WTC11 (cell line): ENCODE measurements at regions not wholly inside any gene's neighbourhood (a gene's known extent, or its start where the extent isn't known, plus 50 kb on each side); places are given as distances from the start of the nearest gene placed in this dataset.

Experiments used
- ATAC-seq: fragments of 200-7000 bp; cut with Tn5 transposase; 2 replicates; pipeline ENCODE4 v1.10.0; 2021; ENCODE audit warnings: mild to moderate bottlenecking, moderate library complexity
- CTCF ChIA-PET: fragments of 300-600 bp; sonication (Branson Sonifier 250); formaldehyde crosslinking; loops from one replicate; lab custom pipeline; 2021; ENCODE audit warnings: antibody characterized with exemption; lab: Charles Lee
- POLR2A ChIA-PET: fragments of 350-600 bp; sonication (Branson Sonifier 250); formaldehyde crosslinking; loops from one replicate; lab custom pipeline; 2021; ENCODE audit warnings: antibody characterized with exemption; lab: Charles Lee
- DNase-seq: peaks from one replicate; pipeline ENCODE4 v3.0.0; 2021; ENCODE audit warnings: low spot score
- H3K27ac Mint-ChIP-seq: 2 replicates; pipeline ENCODE4 v1.8.0; 2021; ENCODE audit warnings: mixed read lengths
- H3K27me3 Mint-ChIP-seq: 2 replicates; pipeline ENCODE4 v1.8.0; 2021; ENCODE audit warnings: low read depth, mild to moderate bottlenecking, moderate library complexity, mixed read lengths
- H3K36me3 Mint-ChIP-seq: 2 replicates; pipeline ENCODE4 v1.8.0; 2021; ENCODE audit warnings: mixed read lengths
- H3K4me1 Mint-ChIP-seq: 2 replicates; pipeline ENCODE4 v1.8.0; 2022; ENCODE audit warnings: mixed read lengths
- H3K4me3 Mint-ChIP-seq: 2 replicates; pipeline ENCODE4 v1.8.0; 2021; ENCODE audit warnings: mild to moderate bottlenecking, moderate library complexity, mixed read lengths
- H3K9me3 Mint-ChIP-seq: 2 replicates; pipeline ENCODE4 v1.8.0; 2021; ENCODE audit warnings: mixed read lengths
- GRHL2 ChIP-seq: fragments of 250-450 bp; sonication (Bioruptor Pico); IDR thresholded peaks from 2 replicates; pipeline ENCODE4 v1.8.0; 2022; ENCODE audit warnings: mild to moderate bottlenecking, moderate library complexity; ENCODE audit not compliant: insufficient replicate concordance, severe bottlenecking
- HMGA2 ChIP-seq: fragments of 250-450 bp; sonication (Bioruptor Pico); IDR thresholded peaks from 2 replicates; pipeline ENCODE4 v1.4.0; 2021; ENCODE audit warnings: mild to moderate bottlenecking, moderate library complexity
- IRF2 ChIP-seq: sonication (generic); formaldehyde crosslinking; IDR thresholded peaks from 2 replicates; pipeline ENCODE4 v1.8.0; 2022; ENCODE audit warnings: low read depth, missing genetic modification reagents, borderline replicate concordance
- JAZF1 ChIP-seq: fragments of 250-450 bp; sonication (Bioruptor Pico); IDR thresholded peaks from 2 replicates; pipeline ENCODE4 v1.9.0; 2021; ENCODE audit warnings: moderate library complexity, mild to moderate bottlenecking, inconsistent platforms
- MYBL2 ChIP-seq: sonication (generic); formaldehyde crosslinking; IDR thresholded peaks from 2 replicates; pipeline ENCODE4 v1.8.1; 2023; ENCODE audit warnings: mild to moderate bottlenecking, moderate library complexity, missing genetic modification reagents
- OVOL2 ChIP-seq: fragments of 250-450 bp; sonication (Bioruptor Pico); IDR thresholded peaks from 2 replicates; pipeline ENCODE4 v1.9.0; 2021; ENCODE audit warnings: mild to moderate bottlenecking, borderline replicate concordance
- PRRX2 ChIP-seq: fragments of 250-450 bp; sonication (Bioruptor Pico); IDR thresholded peaks from 2 replicates; pipeline ENCODE4 v1.8.0; 2021; ENCODE audit warnings: mild to moderate bottlenecking
- RORB ChIP-seq: fragments of 250-450 bp; sonication (Bioruptor Pico); IDR thresholded peaks from 2 replicates; pipeline ENCODE4 v1.9.0; 2021; ENCODE audit warnings: mild to moderate bottlenecking
- SMAD3 ChIP-seq: sonication (generic); formaldehyde crosslinking; IDR thresholded peaks from 2 replicates; pipeline ENCODE4 v1.8.0; 2022; ENCODE audit warnings: missing genetic modification reagents, mild to moderate bottlenecking, borderline replicate concordance
- ZBTB21 ChIP-seq: sonication (generic); formaldehyde crosslinking; IDR thresholded peaks from 2 replicates; pipeline ENCODE4 v1.8.1; 2023; ENCODE audit warnings: mild to moderate bottlenecking, missing genetic modification reagents, borderline replicate concordance
- ZNF263 ChIP-seq: sonication (generic); formaldehyde crosslinking; IDR thresholded peaks from 2 replicates; pipeline ENCODE4 v1.8.1; 2022; ENCODE audit warnings: low read depth, mild to moderate bottlenecking, moderate library complexity, missing genetic modification reagents
- ZNF671 ChIP-seq: fragments of 250-450 bp; sonication (Bioruptor Pico); IDR thresholded peaks from 2 replicates; pipeline ENCODE4 v1.8.0; 2021; ENCODE audit warnings: mild to moderate bottlenecking
- TF ChIP-seq, protein P1 (sequence below): sonication (generic); formaldehyde crosslinking; IDR thresholded peaks from 2 replicates; pipeline ENCODE4 v1.8.0; 2022; ENCODE audit warnings: mild to moderate bottlenecking, missing genetic modification reagents
- TF ChIP-seq, protein P2 (sequence below): sonication (generic); formaldehyde crosslinking; IDR thresholded peaks from 2 replicates; pipeline ENCODE4 v1.8.1; 2022; ENCODE audit warnings: low read depth, mild to moderate bottlenecking, moderate library complexity, missing genetic modification reagents, borderline replicate concordance
- TF ChIP-seq, protein P3 (sequence below): sonication (generic); formaldehyde crosslinking; IDR thresholded peaks from 2 replicates; pipeline ENCODE4 v1.8.1; 2023; ENCODE audit warnings: mild to moderate bottlenecking, missing genetic modification reagents, moderate library complexity
- TF ChIP-seq, protein P4 (sequence below): sonication (generic); formaldehyde crosslinking; IDR thresholded peaks from 2 replicates; pipeline ENCODE4 v1.8.0; 2023; ENCODE audit warnings: mild to moderate bottlenecking, missing genetic modification reagents
- TF ChIP-seq, protein P5 (sequence below): fragments of 250-450 bp; sonication (Bioruptor Pico); IDR thresholded peaks from 2 replicates; pipeline ENCODE4 v1.9.0; 2021; ENCODE audit warnings: mild to moderate bottlenecking
- TF ChIP-seq, protein P6 (sequence below): fragments of 250-450 bp; sonication (Bioruptor Pico); IDR thresholded peaks from 2 replicates; pipeline ENCODE4 v1.9.0; 2021; ENCODE audit warnings: mild to moderate bottlenecking

DNA sequence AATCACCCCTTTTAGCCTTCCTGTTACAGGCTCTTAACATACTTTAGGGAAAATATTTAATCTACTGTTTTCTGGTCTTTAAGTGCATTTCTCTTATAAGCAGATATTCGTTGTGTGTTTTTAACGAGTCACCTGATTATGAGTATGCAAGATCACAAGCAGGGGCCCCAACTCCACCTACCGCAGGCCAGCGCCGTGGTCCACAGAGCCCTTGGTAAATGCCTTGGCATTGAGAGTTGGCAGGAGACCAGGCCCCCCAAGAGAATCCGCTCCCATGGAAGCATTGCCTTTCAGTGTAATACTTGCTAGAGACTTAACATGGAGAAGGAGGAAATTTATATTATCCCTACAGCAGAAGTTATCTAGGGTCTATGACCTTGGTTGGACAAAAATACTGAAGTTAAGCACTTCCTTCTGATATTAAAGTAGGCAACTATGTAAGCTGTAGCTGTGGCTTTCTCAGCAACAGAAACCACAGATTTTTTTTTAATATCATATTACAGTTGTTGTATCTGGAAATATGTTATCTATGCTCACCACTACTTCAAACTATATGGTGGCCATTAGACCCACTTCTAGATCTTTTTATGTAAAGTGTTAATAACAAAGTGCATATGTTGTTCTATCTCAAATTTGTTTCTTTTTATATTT is 241.8 kb upstream of the MGAT5 start (continued):
- TF ChIP-seq OVOL2 (CRISPR knock-in tag), result no peak
- no peak for TF ChIP-seq JAZF1 (CRISPR knock-in tag)
- no peak for TF ChIP-seq SMAD3 (CRISPR knock-in tag)
- TF ChIP-seq, protein P1, sequence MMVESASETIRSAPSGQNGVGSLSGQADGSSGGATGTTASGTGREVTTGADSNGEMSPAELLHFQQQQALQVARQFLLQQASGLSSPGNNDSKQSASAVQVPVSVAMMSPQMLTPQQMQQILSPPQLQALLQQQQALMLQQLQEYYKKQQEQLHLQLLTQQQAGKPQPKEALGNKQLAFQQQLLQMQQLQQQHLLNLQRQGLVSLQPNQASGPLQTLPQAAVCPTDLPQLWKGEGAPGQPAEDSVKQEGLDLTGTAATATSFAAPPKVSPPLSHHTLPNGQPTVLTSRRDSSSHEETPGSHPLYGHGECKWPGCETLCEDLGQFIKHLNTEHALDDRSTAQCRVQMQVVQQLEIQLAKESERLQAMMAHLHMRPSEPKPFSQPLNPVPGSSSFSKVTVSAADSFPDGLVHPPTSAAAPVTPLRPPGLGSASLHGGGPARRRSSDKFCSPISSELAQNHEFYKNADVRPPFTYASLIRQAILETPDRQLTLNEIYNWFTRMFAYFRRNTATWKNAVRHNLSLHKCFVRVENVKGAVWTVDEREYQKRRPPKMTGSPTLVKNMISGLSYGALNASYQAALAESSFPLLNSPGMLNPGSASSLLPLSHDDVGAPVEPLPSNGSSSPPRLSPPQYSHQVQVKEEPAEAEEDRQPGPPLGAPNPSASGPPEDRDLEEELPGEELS, result no peak
- TF ChIP-seq, all 79 proteins: peak for 0

DNA sequence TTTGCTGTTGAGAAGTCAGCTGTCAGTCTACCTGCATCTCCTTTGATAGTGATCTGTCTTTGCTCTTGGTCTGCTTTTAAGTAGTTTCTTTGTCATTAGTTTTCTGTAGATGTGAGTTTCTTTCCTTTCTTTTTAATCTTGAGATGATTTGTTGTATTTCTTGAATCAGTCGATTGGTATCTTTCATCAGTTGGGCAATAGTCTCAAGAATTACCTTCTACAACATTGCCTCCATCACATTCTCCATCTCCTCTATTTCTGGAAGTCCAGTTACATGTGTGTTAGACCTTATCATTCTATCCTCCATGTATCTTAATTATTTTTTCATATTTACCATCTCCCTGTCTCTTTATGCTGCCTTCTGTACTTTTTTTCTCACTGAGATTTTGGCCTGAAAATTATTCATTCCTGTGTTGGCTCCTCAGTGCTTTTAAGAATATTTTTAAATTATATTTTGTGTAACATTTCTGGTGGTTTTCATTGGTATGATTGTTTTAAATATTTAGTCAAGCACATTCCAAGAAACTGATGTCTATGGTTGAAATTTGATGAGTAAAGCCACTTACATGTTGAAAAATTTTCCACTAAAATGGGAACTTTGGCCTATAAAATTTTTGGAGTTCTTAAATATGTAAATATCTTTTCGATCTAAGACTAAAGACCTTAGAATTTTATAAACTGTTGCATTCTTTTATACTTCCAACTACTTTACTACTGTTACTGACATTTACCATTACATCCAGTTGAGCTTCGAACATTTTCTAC is 239.5 kb upstream of the MGAT5 start:
- no peaks in the 10 kb centered on the region for H3K36me3 Mint-ChIP-seq
- no peak overlapping the region for H3K27ac Mint-ChIP-seq
- TF ChIP-seq ZBTB21 (CRISPR knock-in tag), result no peak
- DNase-seq (no peak), ATAC-seq (no peak)
- ChIA-PET POLR2A (no interaction called here), CTCF (no interaction called here)
- no peak overlapping the region for H3K4me3 Mint-ChIP-seq
- H3K27me3 Mint-ChIP-seq, result no peaks in the 10 kb centered on the region
- H3K4me1 Mint-ChIP-seq, result peaks cover 13% of the 10 kb centered on the region
- no peaks in the 10 kb centered on the region for H3K9me3 Mint-ChIP-seq

DNA sequence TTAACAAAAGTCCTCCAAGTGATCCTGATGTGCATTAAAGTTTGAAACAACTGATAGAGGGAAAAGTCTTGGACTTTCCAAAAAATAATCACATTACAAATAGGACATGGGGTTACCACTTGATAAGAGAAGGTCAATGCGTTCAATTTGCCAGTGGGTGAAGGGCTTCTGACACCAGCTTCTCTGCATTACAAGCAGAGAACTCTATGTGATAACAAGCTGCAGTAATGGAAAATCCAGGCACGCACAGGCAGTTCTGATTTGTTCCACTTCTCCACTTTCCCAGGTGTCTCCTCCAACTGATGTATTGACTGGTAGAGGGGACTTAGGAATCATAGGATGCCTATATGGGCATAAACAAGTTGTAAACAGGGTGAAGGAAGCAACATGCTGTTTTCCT is 234.0 kb upstream of the MGAT5 start:
- ATAC-seq (no peak), DNase-seq (no peak)
- POLR2A ChIA-PET, result no interaction called here
- H3K27ac Mint-ChIP-seq, result no peak overlapping the region
- H3K9me3 Mint-ChIP-seq, result no peaks in the 10 kb centered on the region
- H3K4me1 Mint-ChIP-seq, result peaks cover 18% of the 10 kb centered on the region
- H3K27me3 Mint-ChIP-seq, result no peaks in the 10 kb centered on the region
- no peak overlapping the region for H3K4me3 Mint-ChIP-seq
- no peaks in the 10 kb centered on the region for H3K36me3 Mint-ChIP-seq
- CTCF ChIA-PET, result interaction anchor here (0.9 to 1.4 kb wide), 2 partner anchors 19 to 132 kb away, joined by 3 to 5 read pairs; no protein-coding TSS in a partner anchor
- no peak for TF ChIP-seq HMGA2 (CRISPR knock-in tag)
- TF ChIP-seq ZNF671 (CRISPR knock-in tag), result no peak

DNA sequence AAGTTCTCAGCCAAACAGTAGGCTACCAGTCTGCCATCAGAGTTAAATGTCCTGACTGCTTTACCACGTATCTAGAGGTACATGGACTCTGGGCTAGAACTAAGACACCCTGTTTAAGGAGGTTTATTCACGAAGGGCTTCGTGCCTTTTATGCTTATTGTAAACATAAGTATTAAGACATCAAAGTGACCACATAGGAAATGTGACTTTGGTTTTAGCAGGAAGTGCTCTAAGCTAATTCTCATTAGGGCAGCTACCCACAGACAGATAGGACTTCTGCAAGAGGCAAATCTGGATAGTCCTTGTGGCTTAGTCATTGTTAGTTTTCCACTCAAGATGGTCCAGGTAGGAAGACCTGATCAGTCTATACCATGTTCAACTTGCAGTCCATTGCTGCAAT is 233.3 kb upstream of the MGAT5 start:
- Mint-ChIP-seq H3K36me3 (no peaks in the 10 kb centered on the region), H3K9me3 (no peaks in the 10 kb centered on the region), H3K4me3 (no peak overlapping the region), H3K27me3 (no peaks in the 10 kb centered on the region), H3K27ac (no peak overlapping the region), H3K4me1 (peaks cover 18% of the 10 kb centered on the region)
- CTCF ChIA-PET, result no interaction called here
- DNase-seq (no peak), ATAC-seq (no peak)
- POLR2A ChIA-PET, result no interaction called here
- TF ChIP-seq, protein P2, sequence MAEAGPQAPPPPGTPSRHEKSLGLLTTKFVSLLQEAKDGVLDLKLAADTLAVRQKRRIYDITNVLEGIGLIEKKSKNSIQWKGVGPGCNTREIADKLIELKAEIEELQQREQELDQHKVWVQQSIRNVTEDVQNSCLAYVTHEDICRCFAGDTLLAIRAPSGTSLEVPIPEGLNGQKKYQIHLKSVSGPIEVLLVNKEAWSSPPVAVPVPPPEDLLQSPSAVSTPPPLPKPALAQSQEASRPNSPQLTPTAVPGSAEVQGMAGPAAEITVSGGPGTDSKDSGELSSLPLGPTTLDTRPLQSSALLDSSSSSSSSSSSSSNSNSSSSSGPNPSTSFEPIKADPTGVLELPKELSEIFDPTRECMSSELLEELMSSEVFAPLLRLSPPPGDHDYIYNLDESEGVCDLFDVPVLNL (CRISPR knock-in tag), result no peak
- TF ChIP-seq JAZF1 (CRISPR knock-in tag) (no peak), OVOL2 (CRISPR knock-in tag) (no peak), PRRX2 (no peak), IRF2 (no peak), RORB (no peak), GRHL2 (CRISPR knock-in tag) (no peak), ZNF263 (CRISPR knock-in tag) (no peak), MYBL2 (CRISPR knock-in tag) (no peak)
- TF ChIP-seq, protein P3, sequence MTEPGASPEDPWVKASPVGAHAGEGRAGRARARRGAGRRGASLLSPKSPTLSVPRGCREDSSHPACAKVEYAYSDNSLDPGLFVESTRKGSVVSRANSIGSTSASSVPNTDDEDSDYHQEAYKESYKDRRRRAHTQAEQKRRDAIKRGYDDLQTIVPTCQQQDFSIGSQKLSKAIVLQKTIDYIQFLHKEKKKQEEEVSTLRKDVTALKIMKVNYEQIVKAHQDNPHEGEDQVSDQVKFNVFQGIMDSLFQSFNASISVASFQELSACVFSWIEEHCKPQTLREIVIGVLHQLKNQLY (CRISPR knock-in tag), result no peak
- TF ChIP-seq, protein P4, sequence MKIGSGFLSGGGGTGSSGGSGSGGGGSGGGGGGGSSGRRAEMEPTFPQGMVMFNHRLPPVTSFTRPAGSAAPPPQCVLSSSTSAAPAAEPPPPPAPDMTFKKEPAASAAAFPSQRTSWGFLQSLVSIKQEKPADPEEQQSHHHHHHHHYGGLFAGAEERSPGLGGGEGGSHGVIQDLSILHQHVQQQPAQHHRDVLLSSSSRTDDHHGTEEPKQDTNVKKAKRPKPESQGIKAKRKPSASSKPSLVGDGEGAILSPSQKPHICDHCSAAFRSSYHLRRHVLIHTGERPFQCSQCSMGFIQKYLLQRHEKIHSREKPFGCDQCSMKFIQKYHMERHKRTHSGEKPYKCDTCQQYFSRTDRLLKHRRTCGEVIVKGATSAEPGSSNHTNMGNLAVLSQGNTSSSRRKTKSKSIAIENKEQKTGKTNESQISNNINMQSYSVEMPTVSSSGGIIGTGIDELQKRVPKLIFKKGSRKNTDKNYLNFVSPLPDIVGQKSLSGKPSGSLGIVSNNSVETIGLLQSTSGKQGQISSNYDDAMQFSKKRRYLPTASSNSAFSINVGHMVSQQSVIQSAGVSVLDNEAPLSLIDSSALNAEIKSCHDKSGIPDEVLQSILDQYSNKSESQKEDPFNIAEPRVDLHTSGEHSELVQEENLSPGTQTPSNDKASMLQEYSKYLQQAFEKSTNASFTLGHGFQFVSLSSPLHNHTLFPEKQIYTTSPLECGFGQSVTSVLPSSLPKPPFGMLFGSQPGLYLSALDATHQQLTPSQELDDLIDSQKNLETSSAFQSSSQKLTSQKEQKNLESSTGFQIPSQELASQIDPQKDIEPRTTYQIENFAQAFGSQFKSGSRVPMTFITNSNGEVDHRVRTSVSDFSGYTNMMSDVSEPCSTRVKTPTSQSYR (CRISPR knock-in tag), result no peak
- TF ChIP-seq, protein P5, sequence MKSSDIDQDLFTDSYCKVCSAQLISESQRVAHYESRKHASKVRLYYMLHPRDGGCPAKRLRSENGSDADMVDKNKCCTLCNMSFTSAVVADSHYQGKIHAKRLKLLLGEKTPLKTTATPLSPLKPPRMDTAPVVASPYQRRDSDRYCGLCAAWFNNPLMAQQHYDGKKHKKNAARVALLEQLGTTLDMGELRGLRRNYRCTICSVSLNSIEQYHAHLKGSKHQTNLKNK, result no peak
- TF ChIP-seq, protein P6, sequence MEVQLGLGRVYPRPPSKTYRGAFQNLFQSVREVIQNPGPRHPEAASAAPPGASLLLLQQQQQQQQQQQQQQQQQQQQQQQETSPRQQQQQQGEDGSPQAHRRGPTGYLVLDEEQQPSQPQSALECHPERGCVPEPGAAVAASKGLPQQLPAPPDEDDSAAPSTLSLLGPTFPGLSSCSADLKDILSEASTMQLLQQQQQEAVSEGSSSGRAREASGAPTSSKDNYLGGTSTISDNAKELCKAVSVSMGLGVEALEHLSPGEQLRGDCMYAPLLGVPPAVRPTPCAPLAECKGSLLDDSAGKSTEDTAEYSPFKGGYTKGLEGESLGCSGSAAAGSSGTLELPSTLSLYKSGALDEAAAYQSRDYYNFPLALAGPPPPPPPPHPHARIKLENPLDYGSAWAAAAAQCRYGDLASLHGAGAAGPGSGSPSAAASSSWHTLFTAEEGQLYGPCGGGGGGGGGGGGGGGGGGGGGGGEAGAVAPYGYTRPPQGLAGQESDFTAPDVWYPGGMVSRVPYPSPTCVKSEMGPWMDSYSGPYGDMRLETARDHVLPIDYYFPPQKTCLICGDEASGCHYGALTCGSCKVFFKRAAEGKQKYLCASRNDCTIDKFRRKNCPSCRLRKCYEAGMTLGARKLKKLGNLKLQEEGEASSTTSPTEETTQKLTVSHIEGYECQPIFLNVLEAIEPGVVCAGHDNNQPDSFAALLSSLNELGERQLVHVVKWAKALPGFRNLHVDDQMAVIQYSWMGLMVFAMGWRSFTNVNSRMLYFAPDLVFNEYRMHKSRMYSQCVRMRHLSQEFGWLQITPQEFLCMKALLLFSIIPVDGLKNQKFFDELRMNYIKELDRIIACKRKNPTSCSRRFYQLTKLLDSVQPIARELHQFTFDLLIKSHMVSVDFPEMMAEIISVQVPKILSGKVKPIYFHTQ (CRISPR knock-in tag), result no peak
